CD4-positive, alpha-beta T cell treated with Interleukin-6 at 100 ng/mL for 8 hours (primary cell): ENCODE measurements at regions not wholly inside any gene's neighbourhood (a gene's known extent, or its start where the extent isn't known, plus 50 kb on each side); places are given as distances from the start of the nearest gene placed in this dataset.
"Not testable (repeated sequence)": the region's sequence is repeated elsewhere in the genome, so short reads cannot be mapped to it uniquely, and the experiment has no call there.

ENCODE experiments used
- DNase-seq: peaks from one replicate; pipeline ENCODE4 v3.0.0-alpha.2; 2020; ENCODE audit warnings: mixed read lengths, low spot score

DNA sequence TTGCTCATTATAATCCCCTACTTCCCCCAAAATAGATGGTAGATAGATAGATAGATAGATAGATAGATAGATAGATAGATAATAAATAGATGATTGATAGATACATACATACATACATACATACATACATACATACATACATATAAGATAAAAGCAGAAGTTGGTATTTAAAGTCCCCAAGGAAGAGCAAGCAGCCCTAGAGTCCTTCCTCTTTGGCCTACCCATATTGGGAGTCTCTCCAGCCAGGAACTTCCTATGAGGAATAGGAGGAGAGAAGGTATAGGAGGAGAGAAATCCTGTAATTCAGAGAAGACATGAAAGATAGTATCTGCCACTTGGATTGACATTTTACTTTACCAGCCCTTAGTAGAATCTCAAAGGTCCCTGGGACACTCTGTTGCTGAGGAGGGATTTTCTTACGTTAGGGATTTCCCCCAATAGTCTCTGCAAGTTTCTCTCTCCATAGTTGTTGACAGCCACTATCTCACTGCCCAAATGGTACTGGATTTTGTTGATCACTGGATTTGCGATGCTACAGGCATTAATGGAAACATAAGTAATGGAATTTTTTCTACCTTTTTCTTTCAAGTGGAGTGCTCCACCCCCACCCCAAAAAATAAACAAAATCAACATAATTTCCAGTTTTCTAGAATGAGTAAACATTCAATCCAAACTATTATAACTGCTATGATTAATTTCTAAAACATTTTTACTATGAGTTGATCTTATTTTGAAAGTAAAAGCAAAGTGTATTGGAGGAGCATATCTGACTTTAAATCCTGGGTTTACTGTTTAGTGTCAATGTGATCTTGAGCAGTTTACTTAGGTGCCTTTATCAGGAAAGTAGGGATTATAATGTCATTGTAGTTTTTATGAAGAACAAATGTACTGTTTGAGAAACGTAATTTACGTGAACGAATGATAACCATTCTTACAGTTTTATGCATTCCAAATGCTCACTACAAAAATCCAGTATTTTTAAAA is 93.2 kb upstream of the TNFSF4 start:
- no peak for DNase-seq

GRCh38 chr1:173301507-173301906 is 94.4 kb upstream of the TNFSF4 start:
- no peak for DNase-seq

GRCh38 chr1:173302366-173302765 is 95.2 kb upstream of the TNFSF4 start:
- no peak for DNase-seq

DNA sequence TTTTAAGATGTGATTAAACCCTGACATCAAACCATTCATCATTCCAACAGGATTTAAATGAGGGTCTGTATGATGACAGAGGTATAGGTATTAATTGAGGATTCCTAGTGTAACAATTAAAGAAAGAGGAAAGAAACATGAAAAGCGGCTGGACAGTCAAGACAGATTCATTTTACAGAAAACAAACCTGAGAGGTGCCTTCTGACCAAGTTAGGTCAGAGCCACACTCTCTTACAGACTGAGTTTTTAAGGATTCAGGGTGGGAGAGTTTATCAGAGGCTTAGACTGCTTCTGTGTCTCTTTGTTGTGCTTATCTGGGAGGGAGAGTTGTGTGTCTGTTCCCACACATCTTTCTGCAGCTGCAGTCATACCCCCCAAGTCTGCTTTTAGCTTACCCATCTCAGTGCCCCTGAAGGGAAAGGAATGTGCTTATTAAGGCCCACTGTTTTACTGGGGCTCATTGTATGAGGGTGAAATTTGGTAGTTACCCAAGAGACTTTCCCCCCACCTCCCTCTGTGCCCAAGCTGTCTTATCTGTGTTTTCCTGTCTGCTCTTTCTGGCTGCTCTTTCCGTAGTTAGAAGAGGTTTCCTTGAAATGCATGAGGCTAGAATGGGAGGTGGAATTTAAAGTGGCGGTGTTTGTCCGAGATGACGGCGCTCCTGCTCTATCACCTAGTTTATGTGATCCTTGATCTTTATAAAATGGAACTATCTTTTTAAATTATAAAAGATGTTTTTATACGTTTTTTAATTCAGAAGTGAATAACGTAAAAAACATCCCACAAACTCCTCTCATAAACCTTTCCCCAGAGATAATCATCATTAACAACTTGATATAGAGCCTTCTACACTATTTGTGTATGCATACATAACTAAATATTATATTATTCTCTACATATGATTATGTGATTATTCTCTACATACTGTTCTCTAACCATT is 96.0 kb upstream of the TNFSF4 start:
- no peak for DNase-seq

- DNase-seq: no peak
Observed at GRCh38 chr1:173303984-173304383, 96.9 kb upstream of the TNFSF4 start.

DNA sequence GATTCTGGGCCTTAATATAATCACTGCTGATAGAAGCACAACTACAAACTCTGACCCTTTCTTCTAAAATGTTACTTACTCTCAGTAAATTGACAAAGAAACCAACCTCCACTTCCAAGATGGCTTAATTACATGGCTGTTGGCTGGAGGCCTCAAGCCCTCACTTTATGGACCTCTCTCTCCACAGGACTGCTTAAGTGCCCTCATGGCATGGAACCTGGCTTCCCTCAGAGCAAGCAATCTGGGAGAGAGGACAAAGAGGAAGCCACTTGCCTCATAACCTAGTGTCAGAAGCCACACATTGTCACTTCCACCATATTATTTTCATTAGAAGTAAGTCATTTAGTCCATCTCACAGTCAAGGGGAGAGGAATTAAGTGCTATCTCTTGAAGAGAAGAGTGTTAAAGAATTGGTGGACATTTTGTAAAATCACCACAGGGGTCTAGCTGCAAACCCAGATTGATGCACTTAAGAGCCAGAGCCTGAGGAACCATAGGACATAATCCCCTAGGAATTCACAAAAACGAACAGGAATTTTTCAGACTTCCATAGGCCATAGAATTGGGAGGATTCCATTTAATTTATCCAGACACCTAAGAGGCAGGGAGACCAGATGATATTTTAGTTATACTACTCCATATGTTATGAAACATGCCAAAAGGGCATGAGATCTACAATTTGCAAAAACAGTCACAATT is 97.5 kb upstream of the TNFSF4 start:
- no peak for DNase-seq

GRCh38 chr1:173307845-173308244 is 100.7 kb upstream of the TNFSF4 start:
- DNase-seq: no peak

DNA sequence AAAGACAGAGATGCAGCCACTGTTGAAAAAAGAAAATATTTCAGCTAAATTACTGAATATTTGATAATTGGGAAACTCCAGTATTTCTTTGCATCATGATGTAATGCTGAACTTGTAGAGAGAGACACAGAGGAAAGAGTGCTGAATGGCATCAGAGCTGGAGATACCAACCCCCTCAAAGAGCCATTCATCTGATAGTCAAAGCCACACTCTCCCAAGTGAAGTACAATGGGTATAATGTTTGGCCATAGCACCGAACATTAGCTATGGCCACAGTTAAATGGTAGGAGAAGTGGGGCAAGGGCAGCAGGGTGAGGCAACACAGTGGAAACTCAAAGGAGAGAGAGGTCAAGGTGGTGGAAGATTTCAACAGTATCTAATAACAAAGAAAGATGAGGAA is 107.5 kb upstream of the TNFSF4 start:
- no peak for DNase-seq

GRCh38 chr1:173315296-173315695 is 108.2 kb upstream of the TNFSF4 start:
- no peak for DNase-seq

DNA sequence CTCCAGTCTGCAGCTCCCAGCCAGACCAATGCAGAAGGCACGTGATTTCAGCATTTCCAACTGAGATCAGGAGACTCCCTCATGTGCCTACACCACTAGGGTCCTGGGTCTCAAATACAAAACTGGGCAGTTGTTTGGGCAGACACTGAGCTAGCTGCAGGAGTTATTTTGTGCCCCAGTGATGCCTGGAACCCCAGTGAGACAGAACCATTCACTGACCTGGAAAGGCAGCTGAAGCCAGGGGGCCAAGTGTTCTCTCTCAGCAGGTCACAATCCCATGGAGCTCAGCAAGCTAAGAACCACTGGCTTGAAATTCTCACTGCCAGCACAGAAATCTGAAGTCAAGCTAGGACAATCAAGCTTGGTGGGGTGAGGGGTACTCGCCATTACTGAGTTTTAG is 111.7 kb upstream of the TNFSF4 start:
- no peak for DNase-seq

GRCh38 chr1:173324352-173324751 is 117.2 kb upstream of the TNFSF4 start:
- DNase-seq: not testable (repeated sequence)

DNA sequence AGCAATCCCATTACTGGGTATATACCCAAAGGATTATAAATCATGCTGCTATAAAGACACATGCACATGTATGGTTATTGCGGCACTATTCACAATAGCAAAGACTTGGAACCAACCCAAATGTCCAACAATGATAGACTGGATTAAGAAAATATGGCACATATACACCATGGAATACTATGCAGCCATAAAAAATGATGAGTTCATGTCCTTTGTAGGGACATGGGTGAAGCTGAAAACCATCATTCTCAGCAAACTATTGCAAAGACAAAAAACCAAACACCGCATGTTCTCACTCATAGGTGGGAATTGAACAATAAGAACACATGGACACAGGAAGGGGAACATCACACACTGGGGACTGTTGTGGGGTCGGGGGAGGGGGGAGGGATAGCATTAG is 120.9 kb upstream of the TNFSF4 start:
- DNase-seq: not testable (repeated sequence)

DNA sequence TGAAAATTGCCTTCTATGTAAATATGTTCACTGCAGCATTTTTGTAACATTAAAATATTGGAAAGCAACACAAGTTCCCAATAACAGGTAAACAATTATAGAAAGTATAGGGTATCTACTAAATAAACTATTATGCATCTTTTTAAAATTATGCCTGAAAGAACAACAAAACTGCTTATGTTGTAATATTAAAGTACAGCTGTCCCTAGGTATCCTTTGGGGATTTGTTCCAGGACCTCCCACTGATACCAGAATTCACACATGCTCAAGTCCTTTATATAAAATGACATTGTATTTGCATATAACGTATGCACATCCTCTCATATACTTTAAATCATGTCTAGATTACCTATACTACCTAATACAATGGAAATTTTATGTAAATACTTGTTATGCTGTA is 121.8 kb upstream of the TNFSF4 start:
- no peak for DNase-seq

- DNase-seq: no peak
Observed at GRCh38 chr1:173329726-173330125, 122.6 kb upstream of the TNFSF4 start.

- DNase-seq: no peak
Observed at GRCh38 chr1:173330149-173330951, 123.2 kb upstream of the TNFSF4 start.

GRCh38 chr1:173330952-173331548 is 123.9 kb upstream of the TNFSF4 start:
- DNase-seq: not testable (repeated sequence)

DNA sequence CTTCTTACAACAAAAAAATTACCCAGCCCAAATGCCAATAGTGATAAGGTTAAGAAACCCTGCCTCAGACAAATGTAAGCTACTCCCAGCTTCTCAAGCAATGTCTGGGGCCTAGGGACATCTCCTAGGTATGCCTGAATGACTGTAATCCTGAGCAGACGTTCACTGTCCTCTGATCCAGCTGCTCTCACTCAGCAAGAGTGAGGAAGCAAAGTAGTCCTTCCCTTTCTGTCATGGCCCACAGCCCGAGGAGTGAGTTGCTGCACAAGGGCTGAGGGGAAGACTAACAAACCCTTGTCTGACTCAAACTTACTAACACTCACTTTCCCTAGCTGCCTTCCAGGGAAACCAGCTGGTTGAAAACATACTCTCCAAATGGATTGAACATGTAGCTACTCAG is 124.9 kb upstream of the TNFSF4 start:
- DNase-seq: no peak

DNA sequence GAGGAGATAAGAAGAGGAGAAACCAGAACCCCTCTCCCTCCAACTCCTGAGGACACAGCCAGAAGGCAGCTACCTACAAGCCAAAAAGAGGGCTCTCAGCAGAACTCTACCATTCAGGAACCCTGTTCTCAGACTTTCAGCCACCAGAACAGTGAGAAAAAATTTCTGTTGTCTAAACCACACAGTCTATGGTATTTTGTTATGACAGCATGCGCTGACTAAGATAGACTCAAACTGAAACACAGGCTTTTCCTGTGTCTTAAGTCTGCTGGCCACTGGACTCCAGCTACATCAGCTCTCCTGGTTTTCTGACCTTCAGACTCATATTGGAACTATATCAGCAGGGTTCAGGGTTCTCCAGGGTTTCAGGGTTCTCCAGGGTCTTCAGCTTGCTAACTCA is 126.5 kb upstream of the TNFSF4 start:
- DNase-seq: no peak

GRCh38 chr1:173337126-173337525 is 130.0 kb upstream of the TNFSF4 start:
- DNase-seq: no peak

DNA sequence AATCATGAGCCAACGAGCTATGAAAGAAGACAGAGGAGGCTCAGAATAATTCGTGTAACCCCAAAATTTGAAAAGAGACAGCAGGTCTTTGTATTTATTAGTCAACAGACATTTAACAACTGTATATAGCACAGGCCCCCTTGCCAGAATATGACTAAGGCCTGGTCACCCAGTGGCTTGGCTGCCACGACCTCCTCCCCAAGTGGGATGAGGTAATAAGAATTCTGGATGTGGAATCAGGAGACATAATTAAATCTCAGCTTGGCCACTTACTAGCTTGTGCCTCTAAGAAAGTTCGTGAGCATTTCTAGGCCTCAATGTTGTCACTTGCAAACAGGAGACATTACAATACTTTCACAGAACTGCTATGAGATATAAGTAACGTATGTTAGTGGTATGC is 134.2 kb upstream of the TNFSF4 start:
- DNase-seq: no peak

- DNase-seq: no peak
Observed at GRCh38 chr1:173341971-173342370, 134.8 kb upstream of the TNFSF4 start.
